WTC11 (cell line): ENCODE measurements at regions not wholly inside any gene's neighbourhood (a gene's known extent, or its start where the extent isn't known, plus 50 kb on each side); places are given as distances from the start of the nearest gene placed in this dataset.

Experiments
- CTCF ChIP-seq: fragments of 200-600 bp; IDR thresholded peaks from 2 replicates; pipeline ENCODE4 v1.8.0; 2022; ENCODE audit warnings: antibody characterized with exemption
- ZNF263 ChIP-seq: sonication (generic); formaldehyde crosslinking; IDR thresholded peaks from 2 replicates; pipeline ENCODE4 v1.8.1; 2022; ENCODE audit warnings: low read depth, mild to moderate bottlenecking, moderate library complexity, missing genetic modification reagents
- ZNF281 ChIP-seq: sonication (generic); formaldehyde crosslinking; IDR thresholded peaks from 2 replicates; pipeline ENCODE4 v1.8.0; 2023; ENCODE audit warnings: mild to moderate bottlenecking, missing genetic modification reagents

- TF ChIP-seq CTCF, result no peak
- TF ChIP-seq ZNF263 (CRISPR knock-in tag), result no peak
- TF ChIP-seq ZNF281 (CRISPR knock-in tag), result no peak
Measured at GRCh38 chr1:177877086-177877485, 92.8 kb downstream of the SEC16B start.
